Esophagus muscularis mucosa (tissue), 4 donors: ENCODE measurements at regions not wholly inside any gene's neighbourhood (a gene's known extent, or its start where the extent isn't known, plus 50 kb on each side); places are given as distances from the start of the nearest gene placed in this dataset.

ENCODE experiments used
- CTCF ChIP-seq, 3 experiments: fragments of 200-600 bp in 2 of 3; fragments of 450-650 bp in 1 of 3; sonication (generic) in 2 of 3; IDR thresholded peaks; one replicate each; pipeline ENCODE4 v1.5.1; 2017 to 2019; ENCODE audit warnings: antibody characterized with exemption in 3 of 3, mild to moderate bottlenecking in 2 of 3, moderate library complexity in 1 of 3
- EP300 ChIP-seq: sonication (generic); formaldehyde crosslinking; IDR thresholded peaks from one replicate; pipeline ENCODE4 v1.6.1; 2017; ENCODE audit warnings: antibody characterized with exemption
- POLR2A ChIP-seq: fragments of 450-650 bp; IDR thresholded peaks from one replicate; pipeline ENCODE4 v1.6.1; 2017; ENCODE audit warnings: antibody characterized with exemption, moderate library complexity, mild to moderate bottlenecking, low read depth
- POLR2AphosphoS5 ChIP-seq, 2 donors: sonication (generic); formaldehyde crosslinking; IDR thresholded peaks; one replicate each; pipeline ENCODE4 v1.6.1; 2017; ENCODE audit warnings: antibody characterized with exemption in 2 of 2

GRCh38 chr6:17227403-17227802 is 53.8 kb upstream of the RBM24 start:
- TF ChIP-seq CTCF (IDR thresholded peaks at IDR 0.05) = no peak
- no peak for TF ChIP-seq POLR2A
- no peak for TF ChIP-seq EP300
- no peak for TF ChIP-seq POLR2AphosphoS5 (IDR thresholded peaks at IDR 0.05)
